Stimulated activated CD4-positive, alpha-beta T cell treated with anti-CD3 and anti-CD28 coated beads, Interleukin-1b, Interleukin-23, amount 100 ng/mL, for 24 hours (primary cell): ENCODE measurements at regions not wholly inside any gene's neighbourhood (a gene's known extent, or its start where the extent isn't known, plus 50 kb on each side); places are given as distances from the start of the nearest gene placed in this dataset.

ENCODE experiments used
- DNase-seq, 4 experiments: peaks; one replicate each; pipeline ENCODE4 v3.0.0-alpha.2; 2020; ENCODE audit warnings: low read depth in 4 of 4, low spot score in 1 of 4

DNA sequence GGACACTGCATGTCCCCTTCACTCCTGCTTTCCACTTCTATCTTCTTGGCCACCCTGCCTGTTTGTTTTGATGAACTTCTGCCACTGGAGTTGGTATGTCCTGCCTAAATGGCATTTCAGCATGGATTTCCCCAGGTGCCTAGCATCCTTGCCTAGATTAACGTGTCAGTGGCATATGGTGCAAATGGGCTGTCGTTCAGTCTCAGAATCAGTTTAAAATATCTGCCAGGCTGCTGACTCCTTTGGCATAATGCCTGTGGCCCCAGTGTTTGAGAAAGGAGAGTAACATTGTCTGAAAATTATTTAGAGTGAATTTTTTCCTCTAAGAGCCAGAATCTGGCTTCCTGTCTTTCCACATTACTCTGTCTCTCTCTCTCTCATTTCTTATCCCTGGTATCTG lies 64.9 kb upstream of the BARHL2 start:
- DNase-seq = no peak

DNA sequence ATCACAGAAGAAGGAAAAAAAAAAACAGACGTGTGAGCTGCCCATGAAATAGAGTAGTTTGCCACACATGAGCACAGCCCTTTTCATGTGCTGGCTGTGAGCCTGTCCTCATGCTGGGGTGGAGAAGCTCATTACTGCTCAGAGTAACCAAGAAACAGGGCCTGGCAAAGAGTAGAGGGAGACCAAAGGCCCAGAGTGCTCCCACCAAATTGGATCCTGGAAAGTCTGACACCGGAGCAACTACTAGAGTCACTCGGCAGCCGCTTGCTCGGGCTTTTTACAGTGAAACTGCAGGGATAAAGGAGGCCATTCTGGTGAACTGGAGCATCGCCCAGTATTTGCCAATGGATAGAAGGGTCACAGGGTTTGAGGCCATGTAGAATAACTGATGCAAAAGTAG lies 64.4 kb upstream of the BARHL2 start:
- no peak for DNase-seq

DNA sequence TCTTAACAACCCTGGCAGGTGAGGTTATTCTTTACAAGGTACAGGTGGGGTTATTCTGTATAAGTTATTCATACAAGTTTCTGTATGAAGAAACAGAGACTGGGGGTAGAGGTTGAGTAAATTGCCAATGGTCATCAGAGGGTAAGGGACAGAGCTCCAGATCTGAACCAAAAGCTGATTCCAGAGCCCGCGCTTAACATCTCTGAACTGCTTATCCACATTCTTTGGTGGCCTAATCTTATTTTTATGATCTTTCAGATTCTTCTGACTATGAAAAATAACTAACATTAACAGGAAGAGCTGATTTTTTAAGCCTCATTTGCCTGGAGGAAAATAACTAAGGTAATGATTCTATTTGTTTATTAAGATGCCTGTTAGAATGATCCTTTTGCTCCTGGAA lies 63.9 kb upstream of the BARHL2 start:
- DNase-seq = no peak

DNA sequence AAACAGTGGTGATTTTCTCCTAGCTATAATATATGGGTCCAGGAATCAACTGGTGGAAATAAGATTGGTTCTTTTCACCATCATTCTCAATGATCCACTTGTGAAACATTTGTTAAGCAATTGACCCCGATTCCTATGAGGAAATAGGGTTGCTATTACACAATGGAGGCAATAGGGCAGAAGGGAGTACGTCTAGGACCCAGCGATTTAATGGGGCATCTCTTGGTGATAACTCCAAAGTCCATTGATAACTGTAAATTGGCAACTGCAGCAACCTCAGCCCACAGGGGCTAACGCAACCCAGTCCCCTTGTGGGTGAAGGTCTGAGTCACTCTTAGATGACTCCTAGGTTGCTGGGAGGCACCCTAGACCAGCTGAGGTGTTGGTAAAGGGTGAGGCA lies 62.5 kb upstream of the BARHL2 start:
- no peak for DNase-seq

DNA sequence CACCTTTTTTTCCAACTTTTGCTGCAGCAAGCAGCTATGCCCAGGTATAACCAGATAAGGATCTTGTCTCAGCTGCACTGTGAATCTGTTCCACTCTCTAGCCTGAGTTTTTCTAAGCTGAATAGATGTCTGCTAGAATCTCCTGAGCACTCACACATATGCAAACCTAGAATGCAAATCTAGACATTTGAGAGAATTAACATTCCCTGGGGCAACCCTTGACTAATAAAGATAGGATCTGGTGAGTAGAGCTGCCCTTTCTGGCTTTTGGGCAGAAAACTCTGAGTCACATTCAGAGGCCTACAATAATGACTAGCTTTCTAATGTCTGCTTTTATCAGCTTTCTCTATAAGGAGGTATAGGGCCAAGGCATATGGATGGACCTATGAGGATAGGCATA lies 61.4 kb upstream of the BARHL2 start:
- DNase-seq = no peak

DNA sequence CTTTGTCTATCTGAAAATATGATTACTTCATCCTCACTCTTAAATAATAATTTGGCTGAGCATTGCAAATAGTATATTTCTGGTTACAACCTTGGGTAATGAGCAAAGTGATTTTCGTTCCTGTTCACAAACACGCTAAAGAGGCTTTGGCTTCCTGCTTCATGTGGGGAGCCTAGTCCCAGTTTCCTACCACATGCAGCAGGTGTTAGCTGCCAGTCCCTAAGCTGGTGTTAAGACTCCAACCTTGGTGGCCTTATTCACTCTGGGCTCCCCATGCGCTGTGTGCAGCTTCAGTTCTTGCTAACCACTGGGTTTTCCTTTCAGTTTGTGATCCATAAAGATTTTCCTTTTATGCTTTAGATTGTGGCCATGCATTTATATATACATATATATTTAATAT lies 56.7 kb upstream of the BARHL2 start:
- DNase-seq = no peak

DNA sequence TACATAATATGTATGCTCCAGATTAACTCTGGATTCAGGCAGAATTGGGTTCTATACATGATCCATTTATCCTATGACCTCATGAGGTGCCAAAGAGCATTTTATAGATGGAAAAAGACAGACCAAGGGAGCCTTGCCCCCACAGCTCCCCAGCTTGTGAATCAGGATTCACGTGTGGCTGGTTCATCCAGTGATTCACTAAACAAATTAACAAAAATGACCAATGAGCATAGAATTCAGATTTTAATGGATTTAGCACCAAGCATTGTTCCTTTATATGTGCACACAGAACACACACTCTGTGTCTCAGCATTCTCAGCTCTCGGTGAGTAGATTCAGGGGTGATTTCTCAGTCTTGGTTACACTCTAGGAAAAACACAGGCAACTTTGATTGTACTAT lies 51.7 kb upstream of the BARHL2 start:
- DNase-seq = no peak

DNA sequence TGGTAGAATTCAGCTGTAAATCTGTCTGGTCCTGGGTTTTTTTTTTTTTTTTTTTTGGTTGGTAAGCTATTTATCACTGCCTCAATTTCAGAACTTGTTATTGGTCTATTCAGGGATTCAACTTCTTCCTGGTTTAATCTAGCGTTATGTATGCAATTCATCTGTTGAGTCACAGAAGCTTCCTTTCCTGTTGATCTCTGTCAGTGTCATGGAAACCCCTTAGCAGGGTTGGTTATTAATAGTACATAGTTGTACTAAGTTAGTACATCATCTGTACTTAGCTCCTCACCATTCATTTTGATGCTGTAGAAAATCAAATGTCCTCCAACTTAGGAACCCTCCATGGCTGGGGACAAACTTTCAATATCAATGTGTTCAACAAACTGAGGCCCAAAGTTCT lies 51.0 kb upstream of the BARHL2 start:
- DNase-seq = no peak
